ENCODE measurements at regions not wholly inside any gene's neighbourhood (a gene's known extent, or its start where the extent isn't known, plus 50 kb on each side); places are given as distances from the start of the nearest gene placed in this dataset.

DNA sequence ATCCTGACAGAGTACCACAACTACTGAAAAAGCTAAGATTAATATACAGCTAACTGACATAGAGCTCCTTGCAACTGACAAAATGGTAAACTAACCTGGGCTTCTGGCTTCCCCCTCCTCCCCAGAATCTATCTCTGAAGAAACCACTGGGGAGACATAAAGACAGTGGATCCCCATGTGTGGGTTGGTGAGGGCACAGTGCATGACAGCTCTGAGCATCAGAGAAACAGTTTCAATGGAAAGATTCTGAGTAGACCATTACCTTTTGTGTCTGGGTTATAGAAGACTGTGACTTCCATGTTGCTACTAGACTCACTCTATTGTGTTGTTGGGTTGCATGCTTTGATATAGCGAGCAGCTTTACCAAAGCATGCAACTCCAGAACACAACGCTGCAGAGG is 247.4 kb downstream of the EFCAB11 start:
- TF ChIP-seq CTCF (IDR thresholded peaks at IDR 0.05) = no peak
- H3K36me3 ChIP-seq (ENCODE audit: control insufficient read depth, insufficient read depth, low read length) = no peaks in the 10 kb centered on the region
- no peak overlapping the region for H3K4me3 ChIP-seq (ENCODE audit: low read depth, low read length)
- H3K27ac ChIP-seq = no peak overlapping the region
- H3K9ac ChIP-seq = no peak overlapping the region
- peaks cover 1% of the 10 kb centered on the region for H3K4me1 ChIP-seq
- no peak overlapping the region for H3K4me2 ChIP-seq (ENCODE audit: low read length)
- no peaks in the 10 kb centered on the region for H3K9me3 ChIP-seq (ENCODE audit: control insufficient read depth, low read length)
- no peak overlapping the region for H2AFZ ChIP-seq
- no peaks in the 10 kb centered on the region for H3K27me3 ChIP-seq (ENCODE audit: control insufficient read depth, insufficient read depth, low read length)
- no peaks in the 10 kb centered on the region for H3K79me2 ChIP-seq

DNA sequence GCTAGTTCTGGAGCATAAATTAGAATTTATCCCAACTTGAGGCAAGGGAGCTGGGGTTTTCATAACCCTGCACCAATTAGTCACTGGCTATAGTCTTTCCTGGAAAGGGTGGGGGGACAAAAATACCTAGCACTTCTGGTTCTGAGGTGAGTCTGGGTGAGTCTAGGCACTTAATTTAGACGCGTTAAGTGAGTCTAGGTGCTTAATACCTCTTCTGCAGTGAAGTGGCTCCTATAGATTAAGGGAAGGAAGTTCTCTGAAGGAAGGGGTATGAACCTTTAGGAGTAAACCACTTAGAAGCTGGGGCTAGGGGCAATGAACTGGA is 251.7 kb downstream of the EFCAB11 start:
- Histone ChIP-seq H3K9ac (no peak overlapping the region), H3K4me2 (ENCODE audit: low read length) (no peak overlapping the region), H3K36me3 (ENCODE audit: control insufficient read depth, insufficient read depth, low read length) (no peaks in the 10 kb centered on the region), H3K27ac (no peak overlapping the region), H3K9me3 (ENCODE audit: control insufficient read depth, low read length) (no peaks in the 10 kb centered on the region), H2AFZ (no peak overlapping the region), H3K27me3 (ENCODE audit: control insufficient read depth, insufficient read depth, low read length) (no peaks in the 10 kb centered on the region), H3K4me1 (peaks cover 5% of the 10 kb centered on the region), H3K79me2 (no peaks in the 10 kb centered on the region), H3K4me3 (ENCODE audit: low read depth, low read length) (no peak overlapping the region)
- TF ChIP-seq CTCF (IDR thresholded peaks at IDR 0.05) = no peak

GRCh38 chr14:89702073-89702875 is 252.3 kb downstream of the EFCAB11 start:
- peak overlapping the region; percentile 100 for H2AFZ ChIP-seq
- H3K36me3 ChIP-seq (ENCODE audit: control insufficient read depth, insufficient read depth, low read length) = no peaks in the 10 kb centered on the region
- H3K4me2 ChIP-seq (ENCODE audit: low read length) = peak overlapping the region; percentile 62
- no peak for TF ChIP-seq CTCF (IDR thresholded peaks at IDR 0.05)
- H3K4me1 ChIP-seq = peaks cover 5% of the 10 kb centered on the region
- no peaks in the 10 kb centered on the region for H3K9me3 ChIP-seq (ENCODE audit: control insufficient read depth, low read length)
- no peak overlapping the region for H3K9ac ChIP-seq
- peak overlapping the region; percentile 56 for H3K4me3 ChIP-seq (ENCODE audit: low read depth, low read length)
- no peaks in the 10 kb centered on the region for H3K79me2 ChIP-seq
- H3K27me3 ChIP-seq (ENCODE audit: control insufficient read depth, insufficient read depth, low read length) = no peaks in the 10 kb centered on the region
- H3K27ac ChIP-seq = peak overlapping the region; percentile 71

DNA sequence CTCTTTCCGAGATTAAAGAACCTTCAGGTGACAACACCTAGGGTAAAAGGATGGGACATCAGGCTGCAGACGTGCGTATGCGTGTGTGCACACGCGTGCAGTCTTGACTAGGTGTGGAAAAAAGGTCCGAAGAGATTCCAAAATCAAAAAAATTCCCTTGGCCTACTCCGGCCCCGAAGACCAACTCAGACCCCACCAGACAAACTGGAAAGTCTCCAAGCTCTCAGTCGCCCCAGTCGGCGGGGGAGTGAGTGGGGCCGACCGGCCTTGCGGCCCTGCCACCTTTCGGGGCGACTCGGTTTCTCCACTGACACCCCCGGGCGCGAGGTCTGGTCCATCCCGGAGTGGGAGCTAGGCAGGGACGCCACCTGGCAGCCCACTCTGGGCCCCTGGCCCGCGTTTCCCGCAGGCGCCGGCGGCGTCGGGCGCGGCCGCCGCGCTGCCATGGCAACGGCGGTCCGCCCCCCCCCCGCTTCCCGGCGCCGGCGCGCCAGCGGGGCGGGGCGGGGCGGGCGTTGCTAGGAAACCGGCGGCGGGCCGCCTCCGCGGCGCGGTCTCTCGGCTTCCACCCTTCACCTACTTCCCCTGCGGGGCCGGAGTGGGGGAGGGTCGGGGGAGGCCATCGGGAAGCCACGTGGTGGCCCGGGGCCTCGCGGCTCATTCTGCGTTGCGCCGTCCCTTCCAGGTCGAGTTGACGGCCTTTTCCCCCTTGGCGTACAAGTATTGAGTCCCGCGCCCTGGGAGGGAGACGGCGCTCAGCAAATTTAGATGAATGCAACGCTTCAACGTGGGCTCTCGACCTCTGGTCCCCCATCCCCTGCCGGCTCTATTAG is 253.1 kb downstream of the EFCAB11 start:
- Histone ChIP-seq H3K36me3 (ENCODE audit: control insufficient read depth, insufficient read depth, low read length) (no peaks in the 10 kb centered on the region), H3K27me3 (ENCODE audit: control insufficient read depth, insufficient read depth, low read length) (no peaks in the 10 kb centered on the region), H2AFZ (peak overlapping the region; percentile 100), H3K9me3 (ENCODE audit: control insufficient read depth, low read length) (no peaks in the 10 kb centered on the region), H3K4me3 (ENCODE audit: low read depth, low read length) (peak overlapping the region; percentile 61), H3K4me1 (peaks cover 5% of the 10 kb centered on the region), H3K4me2 (ENCODE audit: low read length) (peak overlapping the region; percentile 79), H3K79me2 (no peaks in the 10 kb centered on the region), H3K27ac (peak overlapping the region; percentile 71), H3K9ac (no peak overlapping the region)
- TF ChIP-seq CTCF (IDR thresholded peaks at IDR 0.05) = no peak
